GM23338 (cell line): ENCODE measurements at regions not wholly inside any gene's neighbourhood (a gene's known extent, or its start where the extent isn't known, plus 50 kb on each side); places are given as distances from the start of the nearest gene placed in this dataset.

Source experiments
- EZH2 ChIP-seq: fragments of 200-600 bp; sonication (generic); IDR thresholded peaks from one replicate; pipeline ENCODE4 v1.8.0; 2017; ENCODE audit warnings: antibody characterized with exemption, mild to moderate bottlenecking, low read depth; ENCODE audit not compliant: unreplicated experiment
- JUNB ChIP-seq: IDR thresholded peaks from one replicate; pipeline ENCODE4 v1.6.1; 2016; ENCODE audit warnings: antibody characterized with exemption; ENCODE audit not compliant: unreplicated experiment
- POLR2AphosphoS5 ChIP-seq: IDR thresholded peaks from 2 replicates; pipeline ENCODE4 v1.6.1; 2016; ENCODE audit warnings: antibody characterized with exemption, low read depth
- ZNF114 ChIP-seq: fragments of 250-450 bp; sonication (Bioruptor Pico); IDR thresholded peaks from 2 replicates; pipeline ENCODE4 v1.5.0; 2020; ENCODE audit warnings: mild to moderate bottlenecking, moderate library complexity
- TF ChIP-seq, protein P1 (sequence below), 2 experiments: fragments of 200-600 bp in 1 of 2; sonication (generic) in 1 of 2; conservative IDR thresholded peaks; 2 replicates each; pipeline versions ENCODE4 v1.5.1 to v1.6.1; 2016 to 2017; ENCODE audit warnings: antibody characterized with exemption in 2 of 2, low read depth in 2 of 2, mild to moderate bottlenecking in 2 of 2, moderate library complexity in 1 of 2
- TF ChIP-seq, protein P2 (sequence below): IDR thresholded peaks from one replicate; pipeline ENCODE4 v1.6.1; 2018; ENCODE audit warnings: antibody characterized with exemption; ENCODE audit not compliant: unreplicated experiment

DNA sequence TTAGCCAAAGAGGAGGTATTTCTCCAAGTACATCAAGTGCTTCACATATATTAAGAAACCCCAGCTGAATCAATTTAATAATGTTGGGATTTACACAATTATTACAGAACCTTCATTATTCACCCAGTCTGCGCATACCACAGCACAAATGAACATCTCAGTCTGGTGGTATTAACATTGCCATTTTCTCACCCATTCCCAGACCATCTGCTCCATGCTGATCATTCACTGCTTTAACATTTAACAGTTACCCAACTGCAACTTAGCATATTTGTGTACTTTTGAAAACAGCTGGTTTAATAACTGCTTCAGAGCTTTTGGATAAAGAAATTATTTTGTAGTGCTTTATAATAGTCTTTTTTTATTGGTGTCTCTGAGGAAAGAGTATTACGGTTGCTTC is 1072.1 kb downstream of the NXPH1 start:
- TF ChIP-seq EZH2 (no peak), JUNB (no peak), POLR2AphosphoS5 (no peak), ZNF114 (CRISPR knock-in tag) (no peak)
- TF ChIP-seq, protein P1, sequence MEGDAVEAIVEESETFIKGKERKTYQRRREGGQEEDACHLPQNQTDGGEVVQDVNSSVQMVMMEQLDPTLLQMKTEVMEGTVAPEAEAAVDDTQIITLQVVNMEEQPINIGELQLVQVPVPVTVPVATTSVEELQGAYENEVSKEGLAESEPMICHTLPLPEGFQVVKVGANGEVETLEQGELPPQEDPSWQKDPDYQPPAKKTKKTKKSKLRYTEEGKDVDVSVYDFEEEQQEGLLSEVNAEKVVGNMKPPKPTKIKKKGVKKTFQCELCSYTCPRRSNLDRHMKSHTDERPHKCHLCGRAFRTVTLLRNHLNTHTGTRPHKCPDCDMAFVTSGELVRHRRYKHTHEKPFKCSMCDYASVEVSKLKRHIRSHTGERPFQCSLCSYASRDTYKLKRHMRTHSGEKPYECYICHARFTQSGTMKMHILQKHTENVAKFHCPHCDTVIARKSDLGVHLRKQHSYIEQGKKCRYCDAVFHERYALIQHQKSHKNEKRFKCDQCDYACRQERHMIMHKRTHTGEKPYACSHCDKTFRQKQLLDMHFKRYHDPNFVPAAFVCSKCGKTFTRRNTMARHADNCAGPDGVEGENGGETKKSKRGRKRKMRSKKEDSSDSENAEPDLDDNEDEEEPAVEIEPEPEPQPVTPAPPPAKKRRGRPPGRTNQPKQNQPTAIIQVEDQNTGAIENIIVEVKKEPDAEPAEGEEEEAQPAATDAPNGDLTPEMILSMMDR (conservative IDR thresholded peaks at IDR 0.05; ENCODE audit: low read depth in 2 of 2) = no peak
- TF ChIP-seq, protein P2, sequence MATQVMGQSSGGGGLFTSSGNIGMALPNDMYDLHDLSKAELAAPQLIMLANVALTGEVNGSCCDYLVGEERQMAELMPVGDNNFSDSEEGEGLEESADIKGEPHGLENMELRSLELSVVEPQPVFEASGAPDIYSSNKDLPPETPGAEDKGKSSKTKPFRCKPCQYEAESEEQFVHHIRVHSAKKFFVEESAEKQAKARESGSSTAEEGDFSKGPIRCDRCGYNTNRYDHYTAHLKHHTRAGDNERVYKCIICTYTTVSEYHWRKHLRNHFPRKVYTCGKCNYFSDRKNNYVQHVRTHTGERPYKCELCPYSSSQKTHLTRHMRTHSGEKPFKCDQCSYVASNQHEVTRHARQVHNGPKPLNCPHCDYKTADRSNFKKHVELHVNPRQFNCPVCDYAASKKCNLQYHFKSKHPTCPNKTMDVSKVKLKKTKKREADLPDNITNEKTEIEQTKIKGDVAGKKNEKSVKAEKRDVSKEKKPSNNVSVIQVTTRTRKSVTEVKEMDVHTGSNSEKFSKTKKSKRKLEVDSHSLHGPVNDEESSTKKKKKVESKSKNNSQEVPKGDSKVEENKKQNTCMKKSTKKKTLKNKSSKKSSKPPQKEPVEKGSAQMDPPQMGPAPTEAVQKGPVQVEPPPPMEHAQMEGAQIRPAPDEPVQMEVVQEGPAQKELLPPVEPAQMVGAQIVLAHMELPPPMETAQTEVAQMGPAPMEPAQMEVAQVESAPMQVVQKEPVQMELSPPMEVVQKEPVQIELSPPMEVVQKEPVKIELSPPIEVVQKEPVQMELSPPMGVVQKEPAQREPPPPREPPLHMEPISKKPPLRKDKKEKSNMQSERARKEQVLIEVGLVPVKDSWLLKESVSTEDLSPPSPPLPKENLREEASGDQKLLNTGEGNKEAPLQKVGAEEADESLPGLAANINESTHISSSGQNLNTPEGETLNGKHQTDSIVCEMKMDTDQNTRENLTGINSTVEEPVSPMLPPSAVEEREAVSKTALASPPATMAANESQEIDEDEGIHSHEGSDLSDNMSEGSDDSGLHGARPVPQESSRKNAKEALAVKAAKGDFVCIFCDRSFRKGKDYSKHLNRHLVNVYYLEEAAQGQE = no peak
